ENCODE measurements at regions not wholly inside any gene's neighbourhood (a gene's known extent, or its start where the extent isn't known, plus 50 kb on each side); places are given as distances from the start of the nearest gene placed in this dataset.

- DNase-seq (ENCODE audit: low read depth), result no peak
- Histone ChIP-seq H3K36me3 (ENCODE audit: control insufficient read depth, insufficient read depth, low read length) (no peaks in the 10 kb centered on the region), H3K27me3 (ENCODE audit: control insufficient read depth, insufficient read depth, low read length) (no peaks in the 10 kb centered on the region), H3K4me3 (ENCODE audit: low read depth, low read length) (no peak overlapping the region)
- TF ChIP-seq, protein P1, sequence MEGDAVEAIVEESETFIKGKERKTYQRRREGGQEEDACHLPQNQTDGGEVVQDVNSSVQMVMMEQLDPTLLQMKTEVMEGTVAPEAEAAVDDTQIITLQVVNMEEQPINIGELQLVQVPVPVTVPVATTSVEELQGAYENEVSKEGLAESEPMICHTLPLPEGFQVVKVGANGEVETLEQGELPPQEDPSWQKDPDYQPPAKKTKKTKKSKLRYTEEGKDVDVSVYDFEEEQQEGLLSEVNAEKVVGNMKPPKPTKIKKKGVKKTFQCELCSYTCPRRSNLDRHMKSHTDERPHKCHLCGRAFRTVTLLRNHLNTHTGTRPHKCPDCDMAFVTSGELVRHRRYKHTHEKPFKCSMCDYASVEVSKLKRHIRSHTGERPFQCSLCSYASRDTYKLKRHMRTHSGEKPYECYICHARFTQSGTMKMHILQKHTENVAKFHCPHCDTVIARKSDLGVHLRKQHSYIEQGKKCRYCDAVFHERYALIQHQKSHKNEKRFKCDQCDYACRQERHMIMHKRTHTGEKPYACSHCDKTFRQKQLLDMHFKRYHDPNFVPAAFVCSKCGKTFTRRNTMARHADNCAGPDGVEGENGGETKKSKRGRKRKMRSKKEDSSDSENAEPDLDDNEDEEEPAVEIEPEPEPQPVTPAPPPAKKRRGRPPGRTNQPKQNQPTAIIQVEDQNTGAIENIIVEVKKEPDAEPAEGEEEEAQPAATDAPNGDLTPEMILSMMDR (IDR thresholded peaks at IDR 0.05; ENCODE audit: insufficient read depth, low read length, poor library complexity, severe bottlenecking), result no peak
Measured at GRCh38 chr2:59575191-59575590, 978.3 kb downstream of the BCL11A start.

- no peaks in the 10 kb centered on the region for H3K36me3 ChIP-seq (ENCODE audit: control insufficient read depth, insufficient read depth, low read length)
- no peaks in the 10 kb centered on the region for H3K27me3 ChIP-seq (ENCODE audit: control insufficient read depth, insufficient read depth, low read length)
- H3K4me3 ChIP-seq (ENCODE audit: low read depth, low read length), result no peak overlapping the region
- DNase-seq (ENCODE audit: low read depth), result no peak
- TF ChIP-seq, protein P1 (IDR thresholded peaks at IDR 0.05; ENCODE audit: insufficient read depth, low read length, poor library complexity, severe bottlenecking), result no peak
Measured at GRCh38 chr2:59572227-59572626, 981.2 kb downstream of the BCL11A start.

- no peak for DNase-seq (ENCODE audit: low read depth)
- H3K4me3 ChIP-seq (ENCODE audit: low read depth, low read length), result no peak overlapping the region
- TF ChIP-seq, protein P1 (IDR thresholded peaks at IDR 0.05; ENCODE audit: insufficient read depth, low read length, poor library complexity, severe bottlenecking), result no peak
- no peaks in the 10 kb centered on the region for H3K36me3 ChIP-seq (ENCODE audit: control insufficient read depth, insufficient read depth, low read length)
- H3K27me3 ChIP-seq (ENCODE audit: control insufficient read depth, insufficient read depth, low read length), result no peaks in the 10 kb centered on the region
Measured at GRCh38 chr2:59570818-59571217, 982.6 kb downstream of the BCL11A start.

DNA sequence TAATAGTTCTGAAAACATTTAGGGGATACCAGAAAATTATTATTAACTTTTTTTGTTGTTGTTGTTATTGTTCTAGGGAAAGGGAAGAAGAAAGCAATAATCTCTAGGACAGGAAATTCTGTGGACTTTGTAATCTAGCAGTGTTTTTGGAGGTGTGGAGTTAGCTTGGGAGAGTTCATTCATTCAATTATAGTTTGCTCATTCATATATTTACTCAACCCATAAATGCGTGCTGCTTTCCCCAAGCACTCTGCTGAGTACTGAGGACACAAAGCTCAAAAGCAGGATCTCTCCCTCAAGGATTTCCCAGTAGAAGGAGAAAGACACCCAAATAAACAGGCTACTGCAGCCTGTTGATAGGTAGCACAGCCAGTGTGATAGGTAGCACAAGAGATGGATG, 984.3 kb downstream of the BCL11A start:
- Histone ChIP-seq H3K36me3 (ENCODE audit: control insufficient read depth, insufficient read depth, low read length) (no peaks in the 10 kb centered on the region), H3K4me3 (ENCODE audit: low read depth, low read length) (no peak overlapping the region), H3K27me3 (ENCODE audit: control insufficient read depth, insufficient read depth, low read length) (no peaks in the 10 kb centered on the region)
- TF ChIP-seq, protein P1 (IDR thresholded peaks at IDR 0.05; ENCODE audit: insufficient read depth, low read length, poor library complexity, severe bottlenecking), result no peak
- no peak for DNase-seq (ENCODE audit: low read depth)

DNA sequence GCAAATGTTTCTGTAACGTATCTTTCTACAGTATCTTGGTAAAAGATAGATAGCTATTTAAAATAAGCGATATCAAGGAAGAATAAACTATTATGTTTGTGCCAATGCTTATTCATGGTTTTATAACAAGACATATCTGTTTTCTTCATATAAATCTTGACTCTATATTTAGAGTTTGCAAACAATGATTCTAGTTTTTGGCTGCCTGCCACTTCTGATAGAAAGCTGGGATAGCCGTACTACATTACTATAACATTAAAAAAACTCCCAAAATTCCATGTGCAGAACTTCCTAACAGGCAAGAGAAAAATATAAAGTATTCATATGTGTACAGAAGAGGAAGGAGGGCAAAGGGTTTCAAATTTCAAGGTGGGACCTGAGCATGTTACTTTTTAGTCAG, 985.0 kb downstream of the BCL11A start:
- no peak for DNase-seq (ENCODE audit: low read depth)
- TF ChIP-seq, protein P1 (IDR thresholded peaks at IDR 0.05; ENCODE audit: insufficient read depth, low read length, poor library complexity, severe bottlenecking), result no peak
- Histone ChIP-seq H3K27me3 (ENCODE audit: control insufficient read depth, insufficient read depth, low read length) (no peaks in the 10 kb centered on the region), H3K36me3 (ENCODE audit: control insufficient read depth, insufficient read depth, low read length) (no peaks in the 10 kb centered on the region), H3K4me3 (ENCODE audit: low read depth, low read length) (no peak overlapping the region)

DNA sequence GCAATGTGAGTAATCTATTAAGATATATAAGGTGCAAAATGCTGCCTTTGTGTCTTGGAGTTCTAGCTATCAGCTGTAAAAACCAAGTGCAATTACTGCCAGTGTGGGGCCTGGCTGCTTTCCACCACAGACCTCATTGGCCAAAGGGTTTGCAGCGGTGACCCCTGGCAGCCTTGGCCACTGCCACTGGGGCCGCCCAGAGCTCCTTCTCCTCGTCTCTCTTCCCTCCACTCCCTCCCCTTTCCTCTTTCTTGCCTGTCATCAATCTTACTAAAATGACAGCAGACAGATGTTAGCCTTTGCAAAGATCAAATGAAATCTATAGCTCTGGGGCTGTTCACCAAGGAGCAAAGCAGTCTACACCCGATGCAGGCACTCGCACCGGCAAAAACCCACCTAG, 986.3 kb downstream of the BCL11A start:
- TF ChIP-seq, protein P1 (IDR thresholded peaks at IDR 0.05; ENCODE audit: insufficient read depth, low read length, poor library complexity, severe bottlenecking), result no peak
- Histone ChIP-seq H3K27me3 (ENCODE audit: control insufficient read depth, insufficient read depth, low read length) (no peaks in the 10 kb centered on the region), H3K36me3 (ENCODE audit: control insufficient read depth, insufficient read depth, low read length) (no peaks in the 10 kb centered on the region), H3K4me3 (ENCODE audit: low read depth, low read length) (no peak overlapping the region)
- no peak for DNase-seq (ENCODE audit: low read depth)

Measured in kidney epithelial cell (primary cell).